HTR-8/SVneo (cell line): ENCODE measurements at regions not wholly inside any gene's neighbourhood (a gene's known extent, or its start where the extent isn't known, plus 50 kb on each side); places are given as distances from the start of the nearest gene placed in this dataset.
A peak's percentile ranks its signal among the peaks of the same experiment; 100 is the strongest.

Experiments used
- DNase-seq: peaks from one replicate; pipeline ENCODE4 v3.0.0; 2011; ENCODE audit warnings: low spot score, mixed read lengths; ENCODE audit not compliant: insufficient read length
- FAIRE-seq: peaks from 2 replicates; lab custom pipeline; 2011; peaks lifted over from hg19 to GRCh38; lab: Jason Lieb, UNC

- FAIRE-seq, result no peak
- DNase-seq, result no peak
Observed at GRCh38 chr3:14252321-14253021, 73.9 kb downstream of the LSM3 start.

- peak; percentile 44 for DNase-seq
- FAIRE-seq, result no peak
Observed at GRCh38 chr3:14253022-14253706, 74.5 kb downstream of the LSM3 start.

GRCh38 chr3:14253707-14254382 is 75.2 kb downstream of the LSM3 start:
- DNase-seq (no peak), FAIRE-seq (no peak)

- DNase-seq (no peak), FAIRE-seq (peak; percentile 42)
Observed at GRCh38 chr3:14254812-14255702, 76.4 kb downstream of the LSM3 start.

- no peak for DNase-seq
- FAIRE-seq, result no peak
Observed at GRCh38 chr3:14256046-14256445, 77.4 kb downstream of the LSM3 start.

- no peak for DNase-seq
Observed at GRCh38 chr3:14256561-14257342, 78.1 kb downstream of the LSM3 start.

GRCh38 chr3:14258906-14259904 is 80.6 kb downstream of the LSM3 start:
- no peak for FAIRE-seq
- no peak for DNase-seq

More at GRCh38 chr3:14256561-14257342, 78.1 kb downstream of the LSM3 start:
- no peak for FAIRE-seq

- no peak for DNase-seq
- FAIRE-seq, result no peak
Observed at GRCh38 chr3:14260463-14260862, 81.8 kb downstream of the LSM3 start.

- FAIRE-seq, result no peak
Observed at GRCh38 chr3:14261229-14261628, 82.6 kb downstream of the LSM3 start.

GRCh38 chr3:14262212-14262611 is 83.6 kb downstream of the LSM3 start:
- FAIRE-seq, result no peak
- no peak for DNase-seq

More at GRCh38 chr3:14261229-14261628, 82.6 kb downstream of the LSM3 start:
- DNase-seq, result peak; percentile 90

- DNase-seq, result no peak
- no peak for FAIRE-seq
Observed at GRCh38 chr3:14262867-14263266, 84.2 kb downstream of the LSM3 start.

GRCh38 chr3:14263317-14264005 is 84.8 kb downstream of the LSM3 start:
- FAIRE-seq (no peak), DNase-seq (no peak)

- no peak for DNase-seq
- FAIRE-seq, result no peak
Observed at GRCh38 chr3:14265246-14265962, 86.8 kb downstream of the LSM3 start.

GRCh38 chr3:14266361-14266760 is 87.7 kb downstream of the LSM3 start:
- FAIRE-seq, result no peak
- no peak for DNase-seq

GRCh38 chr3:14267976-14268375 is 89.4 kb downstream of the LSM3 start:
- no peak for FAIRE-seq
- no peak for DNase-seq

- no peak for FAIRE-seq
- DNase-seq, result no peak
Observed at GRCh38 chr3:14268897-14269296, 90.3 kb downstream of the LSM3 start.
